ELF-1 (cell line): ENCODE measurements at regions not wholly inside any gene's neighbourhood (a gene's known extent, or its start where the extent isn't known, plus 50 kb on each side); places are given as distances from the start of the nearest gene placed in this dataset.
"Not testable (repeated sequence)": the region's sequence is repeated elsewhere in the genome, so short reads cannot be mapped to it uniquely, and the experiment has no call there.

Experiments used
- DNase-seq: peaks from one replicate; pipeline ENCODE4 v3.0.0-alpha.2; 2016; ENCODE audit warnings: low read depth, low spot score

GRCh38 chr16:10272250-10272854, 90.1 kb upstream of the GRIN2A start:
- DNase-seq: not testable (repeated sequence)

- not testable (repeated sequence) for DNase-seq
Measured at GRCh38 chr16:10275214-10275996, 93.2 kb upstream of the GRIN2A start.

GRCh38 chr16:10277597-10277996, 95.4 kb upstream of the GRIN2A start:
- DNase-seq: no peak

GRCh38 chr16:10280262-10281170, 98.3 kb upstream of the GRIN2A start:
- no peak for DNase-seq

- DNase-seq: no peak
Measured at GRCh38 chr16:10282367-10282766, 100.1 kb upstream of the GRIN2A start.

- DNase-seq: peak; percentile 16
Measured at GRCh38 chr16:10283246-10283645, 101.0 kb upstream of the GRIN2A start.

- not testable (repeated sequence) for DNase-seq
Measured at GRCh38 chr16:10290467-10291105, 95.3 kb upstream of the ATF7IP2 start.

- not testable (repeated sequence) for DNase-seq
Measured at GRCh38 chr16:10292197-10292596, 93.7 kb upstream of the ATF7IP2 start.

GRCh38 chr16:10292976-10293375, 92.9 kb upstream of the ATF7IP2 start:
- DNase-seq: not testable (repeated sequence)

GRCh38 chr16:10294153-10294552, 91.7 kb upstream of the ATF7IP2 start:
- not testable (repeated sequence) for DNase-seq

GRCh38 chr16:10296956-10297340, 88.9 kb upstream of the ATF7IP2 start:
- no peak for DNase-seq

GRCh38 chr16:10297341-10298006, 88.4 kb upstream of the ATF7IP2 start:
- DNase-seq: no peak

GRCh38 chr16:10300905-10301304, 85.0 kb upstream of the ATF7IP2 start:
- no peak for DNase-seq

- not testable (repeated sequence) for DNase-seq
Measured at GRCh38 chr16:10301547-10301946, 84.3 kb upstream of the ATF7IP2 start.

GRCh38 chr16:10305912-10306311, 79.9 kb upstream of the ATF7IP2 start:
- no peak for DNase-seq

- DNase-seq: no peak
Measured at GRCh38 chr16:10308305-10309193, 77.3 kb upstream of the ATF7IP2 start.

- DNase-seq: no peak
Measured at GRCh38 chr16:10309271-10309932, 76.5 kb upstream of the ATF7IP2 start.

GRCh38 chr16:10312008-10312407, 73.9 kb upstream of the ATF7IP2 start:
- no peak for DNase-seq
